Inferior parietal cortex (tissue), 1 donor: ENCODE measurements at regions not wholly inside any gene's neighbourhood (a gene's known extent, or its start where the extent isn't known, plus 50 kb on each side); places are given as distances from the start of the nearest gene placed in this dataset.
"Not testable (repeated sequence)": the region's sequence is repeated elsewhere in the genome, so short reads cannot be mapped to it uniquely, and the experiment has no call there.

ENCODE experiments used
- DNase-seq: peaks from one replicate; pipeline ENCODE4 v3.0.0-alpha.2; 2016; ENCODE audit errors: extremely low spot score

GRCh38 chrX:38940547-38940946 lies 139.3 kb downstream of the MID1IP1 start:
- DNase-seq = no peak

- no peak for DNase-seq
Measured at GRCh38 chrX:38941675-38942074, 140.4 kb downstream of the MID1IP1 start.

- no peak for DNase-seq
Measured at GRCh38 chrX:38943120-38943519, 141.9 kb downstream of the MID1IP1 start.

GRCh38 chrX:38948046-38948445 lies 146.8 kb downstream of the MID1IP1 start:
- DNase-seq = no peak

- DNase-seq = no peak
Measured at GRCh38 chrX:38954520-38954919, 153.3 kb downstream of the MID1IP1 start.

- DNase-seq = no peak
Measured at GRCh38 chrX:38959736-38960135, 158.5 kb downstream of the MID1IP1 start.

GRCh38 chrX:38960137-38960536 lies 158.9 kb downstream of the MID1IP1 start:
- DNase-seq = no peak

GRCh38 chrX:38961936-38962335 lies 160.7 kb downstream of the MID1IP1 start:
- DNase-seq = no peak

GRCh38 chrX:38963244-38963643 lies 162.0 kb downstream of the MID1IP1 start:
- DNase-seq = not testable (repeated sequence)

- DNase-seq = no peak
Measured at GRCh38 chrX:38965888-38966287, 164.6 kb downstream of the MID1IP1 start.

GRCh38 chrX:38968344-38969216 lies 167.3 kb downstream of the MID1IP1 start:
- peak; percentile 4 for DNase-seq

- no peak for DNase-seq
Measured at GRCh38 chrX:38970074-38970473, 168.8 kb downstream of the MID1IP1 start.

- DNase-seq = no peak
Measured at GRCh38 chrX:38970845-38971244, 169.6 kb downstream of the MID1IP1 start.

- no peak for DNase-seq
Measured at GRCh38 chrX:38973322-38973721, 172.1 kb downstream of the MID1IP1 start.

GRCh38 chrX:38974542-38974941 lies 173.3 kb downstream of the MID1IP1 start:
- DNase-seq = no peak

- no peak for DNase-seq
Measured at GRCh38 chrX:38975368-38975942, 174.2 kb downstream of the MID1IP1 start.

- no peak for DNase-seq
Measured at GRCh38 chrX:38982370-38982769, 181.1 kb downstream of the MID1IP1 start.

GRCh38 chrX:38982843-38983242 lies 181.6 kb downstream of the MID1IP1 start:
- no peak for DNase-seq

- no peak for DNase-seq
Measured at GRCh38 chrX:38985375-38985774, 184.1 kb downstream of the MID1IP1 start.

GRCh38 chrX:38985945-38986344 lies 184.7 kb downstream of the MID1IP1 start:
- DNase-seq = no peak

GRCh38 chrX:38986586-38986985 lies 185.3 kb downstream of the MID1IP1 start:
- no peak for DNase-seq

GRCh38 chrX:38987198-38987651 lies 186.0 kb downstream of the MID1IP1 start:
- DNase-seq = no peak

GRCh38 chrX:38988301-38988700 lies 187.0 kb downstream of the MID1IP1 start:
- no peak for DNase-seq
